GM19455 (cell line): ENCODE measurements at regions not wholly inside any gene's neighbourhood (a gene's known extent, or its start where the extent isn't known, plus 50 kb on each side); places are given as distances from the start of the nearest gene placed in this dataset.
"Not testable (repeated sequence)": the region's sequence is repeated elsewhere in the genome, so short reads cannot be mapped to it uniquely, and the experiment has no call there.

Experiments
- ATAC-seq: cut with Tn5 transposase; IDR thresholded peaks from one replicate; pipeline ENCODE4 v1.9.1; 2021; ENCODE audit not compliant: unreplicated experiment

- ATAC-seq: no peak
Measured at GRCh38 chr4:184335520-184335919, 117.8 kb upstream of the ENPP6 start.

GRCh38 chr4:184333446-184333845 lies 115.8 kb upstream of the ENPP6 start:
- not testable (repeated sequence) for ATAC-seq

GRCh38 chr4:184331268-184331995 lies 113.8 kb upstream of the ENPP6 start:
- ATAC-seq: no peak

DNA sequence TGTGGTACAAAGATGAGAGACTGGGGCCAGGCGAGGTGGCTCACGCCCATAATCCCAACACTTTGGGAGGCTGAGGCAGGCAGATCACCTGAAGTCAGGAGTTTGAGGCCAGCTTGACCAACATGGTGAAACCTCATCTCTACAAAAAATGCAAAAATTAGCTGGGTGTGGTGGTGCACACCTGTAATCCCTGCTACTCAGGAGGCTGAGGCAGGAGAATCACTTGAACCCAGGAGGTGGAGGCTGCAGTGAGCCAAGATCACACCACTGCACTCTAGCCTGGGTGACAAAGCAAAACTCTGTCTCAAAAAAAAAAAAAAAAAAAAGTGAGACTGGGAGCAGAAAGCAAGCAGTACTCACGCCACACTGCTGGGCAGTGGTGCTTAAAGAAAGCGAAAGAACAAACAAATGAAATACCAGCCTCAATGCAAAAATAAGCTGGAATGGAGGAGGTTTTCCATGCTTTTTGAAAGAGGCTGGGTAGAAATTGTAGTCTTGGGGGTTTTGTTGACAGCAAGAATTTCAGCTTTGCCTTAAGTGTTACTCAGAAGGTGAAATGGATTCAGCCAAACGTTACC lies 112.9 kb upstream of the ENPP6 start:
- ATAC-seq: not testable (repeated sequence)

- ATAC-seq: peak; percentile 56
Measured at GRCh38 chr4:184329659-184330400, 112.2 kb upstream of the ENPP6 start.

- no peak for ATAC-seq
Measured at GRCh38 chr4:184329235-184329634, 111.6 kb upstream of the ENPP6 start.

DNA sequence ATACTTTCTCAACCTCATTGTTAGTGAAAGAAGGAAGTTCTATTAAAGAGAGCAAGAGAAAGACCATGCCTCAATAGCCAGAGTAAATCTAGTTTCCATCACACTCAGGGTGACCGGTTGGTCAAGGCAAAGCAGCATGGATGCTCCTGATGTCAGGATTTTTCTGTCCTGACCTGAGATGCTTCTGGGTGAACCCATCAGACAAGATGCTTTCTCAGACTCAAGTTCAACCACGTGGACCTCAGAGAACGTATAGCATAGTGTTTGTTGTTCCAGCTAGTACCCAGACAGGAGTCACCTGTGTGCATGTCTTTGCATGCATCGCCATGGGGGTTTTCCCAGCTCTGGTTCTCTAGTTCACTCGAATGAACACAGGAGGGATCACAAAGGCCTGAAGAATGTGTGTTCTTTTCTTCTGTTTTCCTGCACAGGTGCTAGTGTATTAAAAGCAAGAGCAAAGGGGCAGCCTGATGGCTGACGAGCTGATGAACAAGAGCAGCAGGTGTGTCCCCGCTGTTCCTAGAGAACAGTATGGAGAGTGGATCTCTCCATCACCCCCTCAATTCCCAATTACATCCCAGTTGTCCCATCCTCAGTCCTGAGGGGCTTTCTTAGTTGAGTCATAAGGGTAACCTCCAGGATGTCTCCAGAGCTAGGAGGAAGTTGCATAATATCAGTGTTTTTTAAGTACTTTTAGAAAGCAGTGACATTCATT lies 110.5 kb upstream of the ENPP6 start:
- ATAC-seq: peak; percentile 85

DNA sequence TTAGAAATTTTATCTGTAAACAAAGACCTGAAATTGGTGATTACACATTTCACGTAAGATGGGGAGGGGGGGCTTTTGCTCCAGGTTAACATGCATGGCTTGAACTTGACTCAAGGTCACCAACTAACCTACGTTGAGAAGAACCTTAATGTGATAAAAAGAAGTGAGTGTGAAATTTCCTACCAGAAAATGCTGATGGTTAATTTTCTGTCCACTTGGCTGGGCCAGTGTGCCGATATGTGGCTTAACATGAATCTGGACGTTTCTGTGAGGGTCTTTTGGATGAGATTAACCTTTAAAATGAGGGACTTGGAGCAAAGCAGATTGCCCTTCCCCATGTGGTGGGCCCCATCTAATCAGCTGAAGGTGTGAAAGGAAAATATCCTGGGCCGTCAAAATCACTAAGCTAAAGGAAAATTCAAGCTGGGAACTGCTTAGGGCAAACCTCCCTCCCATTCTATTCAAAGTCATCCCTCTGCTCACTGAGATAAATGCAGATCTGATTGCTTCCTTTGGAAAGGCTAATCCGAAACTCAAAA lies 107.3 kb upstream of the ENPP6 start:
- no peak for ATAC-seq

GRCh38 chr4:184322328-184323025 lies 104.8 kb upstream of the ENPP6 start:
- no peak for ATAC-seq

GRCh38 chr4:184320631-184321030 lies 103.0 kb upstream of the ENPP6 start:
- no peak for ATAC-seq

- ATAC-seq: peak; percentile 2
Measured at GRCh38 chr4:184318852-184319251, 101.2 kb upstream of the ENPP6 start.

DNA sequence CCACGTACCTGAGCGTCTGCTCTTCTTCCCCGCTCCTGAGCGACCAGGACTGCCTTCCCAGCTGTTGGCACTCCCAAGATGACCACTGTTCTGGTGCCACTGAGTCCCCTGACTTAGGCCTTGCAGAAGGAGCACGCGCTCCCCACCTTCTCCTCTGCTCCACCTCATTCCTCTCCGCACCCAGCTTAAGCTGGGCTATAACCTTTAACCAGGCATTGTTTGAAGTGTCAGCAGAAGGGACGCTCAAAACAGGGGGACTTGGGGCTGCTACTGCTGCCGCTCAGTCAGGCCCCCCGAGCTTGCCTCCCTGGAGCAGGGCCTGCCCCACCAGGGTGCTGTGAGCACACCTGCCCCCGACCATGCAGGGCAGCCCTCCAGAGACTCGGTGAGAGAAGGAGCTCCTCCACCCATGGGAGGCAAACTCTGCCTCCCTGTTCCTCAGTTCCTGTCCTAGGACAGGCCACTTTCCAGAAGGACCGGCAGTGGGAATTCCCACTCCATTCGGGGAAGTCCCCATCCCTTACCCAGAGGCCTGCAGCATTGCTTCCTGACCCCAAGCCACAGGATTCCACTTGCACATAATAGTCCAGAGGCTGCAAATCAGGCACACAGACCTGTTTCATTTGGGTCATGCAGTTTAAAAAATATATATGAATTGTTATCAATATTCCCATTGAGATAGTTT lies 99.7 kb upstream of the ENPP6 start:
- ATAC-seq: no peak

DNA sequence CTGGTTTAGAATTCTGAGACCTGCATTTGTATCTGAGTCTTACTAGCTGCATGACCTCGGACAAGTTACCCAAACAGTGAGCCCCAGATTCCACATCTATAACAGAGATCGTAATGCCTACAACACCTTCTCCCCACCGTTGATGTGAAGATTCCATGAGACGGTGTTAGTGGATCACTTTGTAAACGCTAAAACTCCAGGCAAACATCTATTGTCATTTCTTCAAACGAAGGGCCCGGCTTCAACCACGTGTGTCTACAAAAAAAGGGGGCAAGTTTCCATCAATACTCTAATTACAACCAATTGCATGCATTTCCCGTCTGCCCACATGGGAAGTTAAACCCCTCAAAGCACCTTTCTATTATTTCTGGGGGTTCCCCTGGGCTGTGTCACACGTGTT lies 99.1 kb upstream of the ENPP6 start:
- ATAC-seq: no peak

DNA sequence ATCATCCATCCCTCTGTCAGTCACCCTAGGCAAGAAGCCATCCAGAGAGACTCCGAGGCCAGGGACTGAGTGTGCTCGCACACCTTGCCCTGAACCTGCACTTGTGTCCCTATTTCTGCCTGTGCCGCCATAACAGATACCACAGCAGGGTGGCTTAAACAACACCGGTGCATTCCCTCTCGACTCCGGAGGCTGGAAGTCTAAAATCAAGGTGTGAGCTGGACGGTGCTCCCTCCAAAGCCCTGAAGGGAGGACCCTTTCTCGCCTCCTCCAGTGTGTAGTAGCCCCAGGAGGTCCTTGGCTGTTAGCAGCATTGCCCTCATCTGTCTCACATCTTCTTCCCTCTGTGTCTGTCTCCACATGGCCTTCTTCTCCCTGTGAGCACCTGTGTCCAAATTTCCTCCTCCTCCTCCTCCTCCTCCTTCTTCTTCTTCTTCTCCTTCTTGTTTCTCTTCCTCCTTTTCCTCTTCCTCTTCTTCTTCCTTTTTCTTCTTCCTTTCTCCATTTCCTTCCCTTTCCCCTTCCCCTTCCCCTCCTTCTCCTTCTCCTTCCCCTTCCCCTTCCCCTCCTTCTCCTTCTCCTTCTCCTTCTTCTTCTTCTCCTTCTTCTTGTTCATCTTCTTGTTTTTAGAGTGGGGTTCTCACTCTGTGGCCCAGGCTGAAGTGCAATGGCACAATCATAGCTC lies 98.1 kb upstream of the ENPP6 start:
- ATAC-seq: no peak

DNA sequence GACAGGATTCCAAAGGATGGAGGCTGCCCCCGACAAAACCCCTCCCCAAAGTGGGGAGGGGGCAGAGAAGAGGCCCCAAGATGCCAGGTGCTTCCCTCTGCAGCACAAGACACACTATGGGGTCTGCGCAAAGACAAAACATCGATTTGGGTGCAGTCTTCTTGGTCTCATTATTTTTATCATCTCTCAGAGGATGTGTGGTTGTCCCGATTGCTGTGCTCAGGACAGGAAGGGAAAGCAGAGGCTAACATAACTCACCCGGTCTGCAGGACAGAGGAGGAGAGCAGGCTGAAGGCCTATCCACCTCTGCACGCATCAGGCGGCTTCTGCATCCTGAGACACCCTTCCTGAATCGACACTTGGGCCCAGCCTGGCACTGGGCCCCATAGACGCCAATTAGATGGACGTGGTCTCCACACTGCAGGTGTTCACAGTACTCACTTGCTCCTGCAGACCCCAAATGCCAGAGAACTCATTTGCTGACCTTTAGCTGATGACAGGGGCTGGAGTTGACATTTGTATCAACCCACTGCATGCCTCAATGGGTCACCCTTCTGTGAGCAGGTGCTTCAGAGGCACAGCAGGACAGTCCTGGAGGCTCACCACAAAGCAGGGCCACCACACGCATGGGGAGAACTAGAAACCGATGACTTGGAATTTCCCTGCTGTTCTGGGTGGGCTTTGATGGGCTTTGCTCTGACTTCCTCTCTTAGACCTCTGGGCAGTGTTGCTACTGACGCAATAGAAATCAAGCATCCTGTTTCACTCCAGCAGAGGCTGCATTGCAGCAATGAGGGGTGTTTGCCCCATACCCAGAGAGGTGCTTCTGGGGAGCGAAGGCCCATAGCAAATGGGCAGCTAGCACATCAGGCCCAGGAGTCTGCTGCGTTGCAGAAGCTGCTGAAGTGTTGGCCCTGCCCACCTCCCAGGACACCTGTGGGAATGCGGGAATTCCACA lies 96.3 kb upstream of the ENPP6 start:
- peak; percentile 66 for ATAC-seq

- no peak for ATAC-seq
Measured at GRCh38 chr4:184313058-184313581, 95.4 kb upstream of the ENPP6 start.

DNA sequence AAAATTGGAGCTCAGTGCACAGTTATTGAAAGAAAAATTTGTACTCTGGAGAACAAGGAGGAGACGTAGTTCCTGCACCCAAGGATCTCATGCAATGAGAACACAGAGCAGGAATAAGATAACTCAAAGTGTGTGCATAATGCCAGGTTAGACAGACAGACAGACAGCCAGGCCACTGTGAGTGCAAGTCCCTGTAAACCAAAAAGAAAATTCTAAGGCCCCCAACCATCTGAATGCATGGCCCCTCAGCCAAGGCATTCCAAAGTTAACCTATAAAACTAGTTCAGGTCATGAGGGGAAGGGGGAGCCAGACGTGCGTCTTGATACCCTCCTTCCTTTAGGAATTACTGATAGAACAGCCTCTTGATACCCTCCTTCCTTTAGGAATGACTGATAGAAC lies 94.5 kb upstream of the ENPP6 start:
- ATAC-seq: no peak
